HEK293 (cell line): ENCODE measurements at regions not wholly inside any gene's neighbourhood (a gene's known extent, or its start where the extent isn't known, plus 50 kb on each side); places are given as distances from the start of the nearest gene placed in this dataset.

Experiments used
- CTCF ChIA-PET: fragments of 350-600 bp; formaldehyde crosslinking; extraction: SDS; loops from one replicate; lab custom pipeline; 2021; ENCODE audit warnings: antibody characterized with exemption; lab: Yijun Ruan, JAX
- POLR2A ChIA-PET: fragments of 300-600 bp; formaldehyde crosslinking; extraction: SDS; loops from one replicate; lab custom pipeline; 2020; ENCODE audit warnings: antibody characterized with exemption, inconsistent platforms; lab: Yijun Ruan, JAX
- H3K27ac ChIP-seq: fragments of 200-500 bp; sonication (Bioruptor generic); 2 replicates; pipeline ENCODE4 v1.5.1; 2014; ENCODE audit warnings: low read depth, low read length, control low read depth, inconsistent platforms; ENCODE audit errors: extremely low read depth
- H3K36me3 ChIP-seq, 2 experiments: fragments of 200-500 bp in 1 of 2; sonication (Bioruptor generic) in 1 of 2; 1 replicate in 1 of 2; 2 replicates in 1 of 2; pipeline ENCODE4 v1.5.1; 2014 to 2017; ENCODE audit warnings: inconsistent platforms in 2 of 2, low read length in 2 of 2; ENCODE audit not compliant: control insufficient read depth in 2 of 2, insufficient read depth in 1 of 2
- H3K4me1 ChIP-seq: fragments of 200-500 bp; sonication (Bioruptor generic); 2 replicates; pipeline ENCODE4 v1.5.1; 2014; ENCODE audit warnings: mild to moderate bottlenecking, low read length, inconsistent platforms; ENCODE audit not compliant: control insufficient read depth, insufficient read depth
- H3K4me3 ChIP-seq: 2 replicates; pipeline ENCODE4 v1.5.1; 2011; ENCODE audit warnings: low read depth, mild to moderate bottlenecking, control low read depth, low read length, moderate library complexity
- H3K9me3 ChIP-seq: fragments of 200-500 bp; sonication (Bioruptor generic); 2 replicates; pipeline ENCODE4 v1.5.1; 2014; ENCODE audit warnings: low read depth, low read length, inconsistent platforms; ENCODE audit not compliant: control insufficient read depth, insufficient read depth
- OSR2 ChIP-seq: fragments of 450-650 bp; formaldehyde crosslinking; IDR thresholded peaks from 2 replicates; pipeline ENCODE4 v1.5.1; 2016; ENCODE audit warnings: missing biosample characterization, missing genetic modification characterization
- SALL2 ChIP-seq: fragments of 450-650 bp; formaldehyde crosslinking; IDR thresholded peaks from 2 replicates; pipeline ENCODE4 v1.5.0; 2017; ENCODE audit warnings: missing biosample characterization, mild to moderate bottlenecking, missing genetic modification characterization, borderline replicate concordance
- ZBTB48 ChIP-seq: fragments of 450-650 bp; formaldehyde crosslinking; IDR thresholded peaks from 2 replicates; pipeline ENCODE4 v1.5.1; 2016; ENCODE audit warnings: missing biosample characterization, missing genetic modification characterization
- ZFP3 ChIP-seq: fragments of 450-650 bp; formaldehyde crosslinking; IDR thresholded peaks from 2 replicates; pipeline ENCODE4 v1.5.1; 2016; ENCODE audit warnings: low read depth, missing biosample characterization, missing genetic modification characterization
- ZNF2 ChIP-seq: fragments of 450-650 bp; formaldehyde crosslinking; IDR thresholded peaks from 2 replicates; pipeline ENCODE4 v1.5.1; 2016; ENCODE audit warnings: missing biosample characterization, missing genetic modification characterization
- ZNF211 ChIP-seq: fragments of 450-650 bp; formaldehyde crosslinking; IDR thresholded peaks from 2 replicates; pipeline ENCODE4 v1.5.1; 2016; ENCODE audit warnings: low read depth, missing biosample characterization, missing genetic modification characterization
- ZNF350 ChIP-seq: fragments of 450-650 bp; formaldehyde crosslinking; IDR thresholded peaks from 2 replicates; pipeline ENCODE4 v1.5.0; 2017; ENCODE audit warnings: missing biosample characterization, mild to moderate bottlenecking, missing genetic modification characterization
- ZNF391 ChIP-seq: fragments of 450-650 bp; formaldehyde crosslinking; IDR thresholded peaks from 2 replicates; pipeline ENCODE4 v1.5.1; 2016; ENCODE audit warnings: low read depth, missing biosample characterization, missing genetic modification characterization, borderline replicate concordance
- ZNF473 ChIP-seq: fragments of 450-650 bp; formaldehyde crosslinking; IDR thresholded peaks from 2 replicates; pipeline ENCODE4 v1.5.1; 2017; ENCODE audit warnings: missing biosample characterization, missing genetic modification characterization
- ZNF677 ChIP-seq: fragments of 450-650 bp; IDR thresholded peaks from 2 replicates; pipeline ENCODE4 v1.5.0; 2018; ENCODE audit warnings: missing biosample characterization, mild to moderate bottlenecking, missing genetic modification characterization, moderate library complexity
- TF ChIP-seq, protein P1 (sequence below): fragments of 450-650 bp; formaldehyde crosslinking; IDR thresholded peaks from 2 replicates; pipeline ENCODE4 v1.5.1; 2016; ENCODE audit warnings: missing biosample characterization, missing genetic modification characterization
- TF ChIP-seq, protein P2 (sequence below): fragments of 450-650 bp; formaldehyde crosslinking; IDR thresholded peaks from 2 replicates; pipeline ENCODE4 v1.5.1; 2016; ENCODE audit warnings: missing biosample characterization, missing genetic modification characterization, borderline replicate concordance

DNA sequence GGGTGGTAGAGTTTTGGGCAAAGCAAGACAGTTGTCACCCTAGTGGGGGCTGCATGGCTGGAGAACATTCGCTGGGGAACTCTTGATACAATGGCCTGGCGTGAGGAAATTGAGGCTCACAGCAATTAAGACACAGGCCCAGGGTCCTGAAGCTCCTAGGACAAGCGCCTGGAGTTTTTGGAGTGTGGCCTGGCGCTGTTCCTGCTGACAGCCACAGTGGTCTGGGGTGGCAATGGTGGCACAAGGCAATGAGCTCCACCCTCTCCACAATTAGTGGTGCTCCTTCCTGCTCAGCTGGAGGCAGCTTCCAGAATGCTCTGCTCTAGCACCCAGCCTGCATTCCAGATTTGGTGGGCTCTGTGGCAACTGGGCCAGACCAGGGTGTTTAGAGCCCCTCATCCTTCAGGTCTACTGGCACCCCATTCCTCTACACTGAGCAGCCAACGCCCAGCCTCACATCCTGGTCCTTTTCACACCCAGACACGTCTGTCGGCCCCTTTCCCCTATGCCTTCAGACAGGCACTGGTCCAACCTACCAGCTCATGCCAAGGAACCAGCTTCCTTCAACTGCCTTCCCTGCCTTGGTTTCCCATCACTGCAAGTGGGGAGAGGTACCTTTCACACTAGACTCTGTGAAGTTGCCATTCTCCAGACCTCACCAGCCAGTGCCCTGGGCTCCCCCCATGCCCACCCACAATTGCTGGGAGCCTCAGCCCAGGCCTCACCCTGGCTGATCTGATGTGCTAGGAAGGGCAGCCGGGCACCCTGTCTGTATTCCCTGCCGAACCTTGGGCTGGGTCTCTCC, 138.1 kb upstream of the COL5A1 start:
- Histone ChIP-seq H3K27ac (no peak overlapping the region), H3K9me3 (no peaks in the 10 kb centered on the region), H3K4me3 (no peak overlapping the region), H3K4me1 (no peaks in the 10 kb centered on the region), H3K36me3 (no peaks in the 10 kb centered on the region)
- ChIA-PET POLR2A (interaction anchor here (1.1 to 1.3 kb wide), 2 partner anchors 123 to 139 kb away, joined by 3 read pairs; no protein-coding TSS in a partner anchor), CTCF (interaction anchor here (1.2 to 1.5 kb wide), 2 partner anchors 47 to 53 kb away, joined by 3 to 4 read pairs; no protein-coding TSS in a partner anchor)
- TF ChIP-seq ZNF473 (tag by site-specific recombination), result no peak
- TF ChIP-seq ZNF677 (tag by site-specific recombination), result no peak
- no peak for TF ChIP-seq ZNF350 (tag by site-specific recombination)
- TF ChIP-seq, protein P1, sequence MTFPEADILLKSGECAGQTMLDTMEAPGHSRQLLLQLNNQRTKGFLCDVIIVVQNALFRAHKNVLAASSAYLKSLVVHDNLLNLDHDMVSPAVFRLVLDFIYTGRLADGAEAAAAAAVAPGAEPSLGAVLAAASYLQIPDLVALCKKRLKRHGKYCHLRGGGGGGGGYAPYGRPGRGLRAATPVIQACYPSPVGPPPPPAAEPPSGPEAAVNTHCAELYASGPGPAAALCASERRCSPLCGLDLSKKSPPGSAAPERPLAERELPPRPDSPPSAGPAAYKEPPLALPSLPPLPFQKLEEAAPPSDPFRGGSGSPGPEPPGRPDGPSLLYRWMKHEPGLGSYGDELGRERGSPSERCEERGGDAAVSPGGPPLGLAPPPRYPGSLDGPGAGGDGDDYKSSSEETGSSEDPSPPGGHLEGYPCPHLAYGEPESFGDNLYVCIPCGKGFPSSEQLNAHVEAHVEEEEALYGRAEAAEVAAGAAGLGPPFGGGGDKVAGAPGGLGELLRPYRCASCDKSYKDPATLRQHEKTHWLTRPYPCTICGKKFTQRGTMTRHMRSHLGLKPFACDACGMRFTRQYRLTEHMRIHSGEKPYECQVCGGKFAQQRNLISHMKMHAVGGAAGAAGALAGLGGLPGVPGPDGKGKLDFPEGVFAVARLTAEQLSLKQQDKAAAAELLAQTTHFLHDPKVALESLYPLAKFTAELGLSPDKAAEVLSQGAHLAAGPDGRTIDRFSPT, result no peak
- no peak for TF ChIP-seq ZBTB48 (tag by site-specific recombination)
- no peak for TF ChIP-seq SALL2 (tag by site-specific recombination)

DNA sequence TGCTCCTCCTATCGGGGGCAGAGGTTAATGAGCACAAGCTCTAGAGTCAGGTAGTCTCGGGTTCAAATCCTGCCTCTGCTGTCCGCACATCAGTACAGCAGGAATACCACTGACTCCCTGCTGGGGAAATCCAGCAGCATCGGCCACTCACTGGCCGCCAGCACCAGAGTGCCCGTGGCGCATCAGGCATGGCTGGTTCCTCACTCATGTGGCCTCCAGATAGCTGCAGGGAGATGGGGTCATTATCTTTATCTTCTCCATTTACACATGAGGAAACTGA, 137.6 kb upstream of the COL5A1 start:
- ChIA-PET CTCF (interaction anchor here (1.5 kb wide), 1 partner anchor 54 kb away, joined by 4 read pairs; no protein-coding TSS in a partner anchor), POLR2A (no interaction called here)
- TF ChIP-seq ZNF211 (tag by site-specific recombination), result no peak
- no peak for TF ChIP-seq ZNF2
- no peak for TF ChIP-seq ZNF391 (tag by site-specific recombination)
- no peak for TF ChIP-seq ZFP3 (tag by site-specific recombination)
- TF ChIP-seq, protein P2, sequence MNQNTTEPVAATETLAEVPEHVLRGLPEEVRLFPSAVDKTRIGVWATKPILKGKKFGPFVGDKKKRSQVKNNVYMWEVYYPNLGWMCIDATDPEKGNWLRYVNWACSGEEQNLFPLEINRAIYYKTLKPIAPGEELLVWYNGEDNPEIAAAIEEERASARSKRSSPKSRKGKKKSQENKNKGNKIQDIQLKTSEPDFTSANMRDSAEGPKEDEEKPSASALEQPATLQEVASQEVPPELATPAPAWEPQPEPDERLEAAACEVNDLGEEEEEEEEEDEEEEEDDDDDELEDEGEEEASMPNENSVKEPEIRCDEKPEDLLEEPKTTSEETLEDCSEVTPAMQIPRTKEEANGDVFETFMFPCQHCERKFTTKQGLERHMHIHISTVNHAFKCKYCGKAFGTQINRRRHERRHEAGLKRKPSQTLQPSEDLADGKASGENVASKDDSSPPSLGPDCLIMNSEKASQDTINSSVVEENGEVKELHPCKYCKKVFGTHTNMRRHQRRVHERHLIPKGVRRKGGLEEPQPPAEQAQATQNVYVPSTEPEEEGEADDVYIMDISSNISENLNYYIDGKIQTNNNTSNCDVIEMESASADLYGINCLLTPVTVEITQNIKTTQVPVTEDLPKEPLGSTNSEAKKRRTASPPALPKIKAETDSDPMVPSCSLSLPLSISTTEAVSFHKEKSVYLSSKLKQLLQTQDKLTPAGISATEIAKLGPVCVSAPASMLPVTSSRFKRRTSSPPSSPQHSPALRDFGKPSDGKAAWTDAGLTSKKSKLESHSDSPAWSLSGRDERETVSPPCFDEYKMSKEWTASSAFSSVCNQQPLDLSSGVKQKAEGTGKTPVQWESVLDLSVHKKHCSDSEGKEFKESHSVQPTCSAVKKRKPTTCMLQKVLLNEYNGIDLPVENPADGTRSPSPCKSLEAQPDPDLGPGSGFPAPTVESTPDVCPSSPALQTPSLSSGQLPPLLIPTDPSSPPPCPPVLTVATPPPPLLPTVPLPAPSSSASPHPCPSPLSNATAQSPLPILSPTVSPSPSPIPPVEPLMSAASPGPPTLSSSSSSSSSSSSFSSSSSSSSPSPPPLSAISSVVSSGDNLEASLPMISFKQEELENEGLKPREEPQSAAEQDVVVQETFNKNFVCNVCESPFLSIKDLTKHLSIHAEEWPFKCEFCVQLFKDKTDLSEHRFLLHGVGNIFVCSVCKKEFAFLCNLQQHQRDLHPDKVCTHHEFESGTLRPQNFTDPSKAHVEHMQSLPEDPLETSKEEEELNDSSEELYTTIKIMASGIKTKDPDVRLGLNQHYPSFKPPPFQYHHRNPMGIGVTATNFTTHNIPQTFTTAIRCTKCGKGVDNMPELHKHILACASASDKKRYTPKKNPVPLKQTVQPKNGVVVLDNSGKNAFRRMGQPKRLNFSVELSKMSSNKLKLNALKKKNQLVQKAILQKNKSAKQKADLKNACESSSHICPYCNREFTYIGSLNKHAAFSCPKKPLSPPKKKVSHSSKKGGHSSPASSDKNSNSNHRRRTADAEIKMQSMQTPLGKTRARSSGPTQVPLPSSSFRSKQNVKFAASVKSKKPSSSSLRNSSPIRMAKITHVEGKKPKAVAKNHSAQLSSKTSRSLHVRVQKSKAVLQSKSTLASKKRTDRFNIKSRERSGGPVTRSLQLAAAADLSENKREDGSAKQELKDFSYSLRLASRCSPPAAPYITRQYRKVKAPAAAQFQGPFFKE, result no peak
- Histone ChIP-seq H3K9me3 (no peaks in the 10 kb centered on the region), H3K4me1 (no peaks in the 10 kb centered on the region), H3K36me3 (no peaks in the 10 kb centered on the region), H3K4me3 (no peak overlapping the region), H3K27ac (no peak overlapping the region)

DNA sequence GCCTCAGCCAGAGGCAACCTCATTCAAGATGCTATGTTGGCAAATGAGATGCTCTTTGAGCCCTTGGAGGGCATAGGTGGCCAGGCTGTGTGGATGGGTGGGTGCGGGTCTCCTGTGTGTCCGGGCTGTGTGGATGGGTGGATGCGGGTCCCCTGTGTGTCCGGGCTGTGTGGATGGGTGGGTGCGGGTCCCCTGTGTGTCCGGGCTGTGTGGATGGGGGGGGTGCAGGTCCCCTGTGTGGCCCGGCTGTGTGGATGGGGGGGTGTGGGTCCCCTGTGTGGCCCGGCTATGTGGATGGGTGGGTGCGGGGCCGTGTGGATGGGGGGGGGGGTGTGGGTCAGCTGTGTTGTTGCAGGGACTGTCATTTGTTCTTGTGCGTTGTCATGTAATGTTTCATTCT, 136.6 kb upstream of the COL5A1 start:
- Histone ChIP-seq H3K9me3 (no peaks in the 10 kb centered on the region), H3K4me3 (no peak overlapping the region), H3K36me3 (no peaks in the 10 kb centered on the region), H3K4me1 (no peaks in the 10 kb centered on the region), H3K27ac (no peak overlapping the region)
- no peak for TF ChIP-seq OSR2 (tag by site-specific recombination)
- POLR2A ChIA-PET, result interaction anchor here (0.7 kb wide), 1 partner anchor 100 kb away, joined by 3 read pairs; no protein-coding TSS in a partner anchor
- CTCF ChIA-PET, result interaction anchor here (0.8 kb wide), 1 partner anchor 235 kb away, joined by 4 read pairs; no protein-coding TSS in a partner anchor
